ENCODE measurements at regions not wholly inside any gene's neighbourhood (a gene's known extent, or its start where the extent isn't known, plus 50 kb on each side); places are given as distances from the start of the nearest gene placed in this dataset.

DNA sequence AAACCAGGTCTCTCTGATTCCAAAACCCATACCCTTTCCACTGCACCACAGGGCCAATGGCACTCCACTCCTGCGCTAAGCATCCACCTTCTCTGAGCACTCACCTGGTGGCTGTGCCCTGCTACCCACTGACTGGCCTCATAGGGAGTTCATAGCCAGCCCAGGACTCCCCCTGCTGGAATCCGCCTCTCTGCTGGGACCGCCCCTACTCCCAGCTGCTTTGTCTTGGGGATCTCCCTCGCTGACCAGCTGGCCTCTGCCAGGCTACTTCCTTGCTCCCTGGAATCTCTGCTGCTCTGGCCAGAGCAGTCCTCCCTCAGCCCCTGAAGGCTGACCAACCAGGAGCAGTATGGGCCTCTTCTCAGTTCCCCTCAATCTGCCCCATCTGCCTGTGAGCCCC lies 129.7 kb downstream of the FAXC start:
- no peak overlapping the region for H3K4me2 ChIP-seq (ENCODE audit: low read length)
- no peak overlapping the region for H2AFZ ChIP-seq (ENCODE audit: low read length)
- TF ChIP-seq, protein P1, sequence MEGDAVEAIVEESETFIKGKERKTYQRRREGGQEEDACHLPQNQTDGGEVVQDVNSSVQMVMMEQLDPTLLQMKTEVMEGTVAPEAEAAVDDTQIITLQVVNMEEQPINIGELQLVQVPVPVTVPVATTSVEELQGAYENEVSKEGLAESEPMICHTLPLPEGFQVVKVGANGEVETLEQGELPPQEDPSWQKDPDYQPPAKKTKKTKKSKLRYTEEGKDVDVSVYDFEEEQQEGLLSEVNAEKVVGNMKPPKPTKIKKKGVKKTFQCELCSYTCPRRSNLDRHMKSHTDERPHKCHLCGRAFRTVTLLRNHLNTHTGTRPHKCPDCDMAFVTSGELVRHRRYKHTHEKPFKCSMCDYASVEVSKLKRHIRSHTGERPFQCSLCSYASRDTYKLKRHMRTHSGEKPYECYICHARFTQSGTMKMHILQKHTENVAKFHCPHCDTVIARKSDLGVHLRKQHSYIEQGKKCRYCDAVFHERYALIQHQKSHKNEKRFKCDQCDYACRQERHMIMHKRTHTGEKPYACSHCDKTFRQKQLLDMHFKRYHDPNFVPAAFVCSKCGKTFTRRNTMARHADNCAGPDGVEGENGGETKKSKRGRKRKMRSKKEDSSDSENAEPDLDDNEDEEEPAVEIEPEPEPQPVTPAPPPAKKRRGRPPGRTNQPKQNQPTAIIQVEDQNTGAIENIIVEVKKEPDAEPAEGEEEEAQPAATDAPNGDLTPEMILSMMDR (IDR thresholded peaks at IDR 0.05; ENCODE audit: low read length) = peak; percentile 22; the same call in 1 of the 2 replicates
- no peak for TF ChIP-seq EZH2 (IDR thresholded peaks at IDR 0.05; ENCODE audit: borderline replicate concordance, low read length)

DNA sequence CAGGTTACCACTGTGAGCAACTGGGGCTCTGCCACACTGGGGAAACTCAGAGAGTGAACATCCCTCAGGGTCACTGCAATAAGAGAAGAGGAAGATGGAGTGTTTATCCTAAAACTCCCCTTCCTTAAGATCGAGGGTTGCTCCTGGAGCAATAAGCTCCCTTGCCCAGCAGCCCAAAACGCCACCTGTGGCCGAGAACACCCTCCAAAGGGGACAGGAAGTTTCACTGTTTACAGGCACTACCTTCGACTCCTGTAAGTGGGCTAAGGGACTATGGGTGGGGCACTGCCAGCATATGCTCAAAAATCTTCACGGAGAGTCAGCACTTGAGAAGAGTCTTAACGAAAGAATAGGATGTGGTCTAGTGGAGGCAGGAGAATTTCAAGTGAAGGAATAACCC lies 132.5 kb downstream of the FAXC start:
- Histone ChIP-seq H3K9me2 (ENCODE audit: low read depth, low read length) (no peaks in the 10 kb centered on the region), H4K20me1 (ENCODE audit: insufficient read depth, low read length) (no peaks in the 10 kb centered on the region), H3K9me3 (ENCODE audit: low read length) (no peaks in the 10 kb centered on the region), H3K9ac (ENCODE audit: low read length) (no peak overlapping the region), H3K4me3 (ENCODE audit: low read depth, low read length, poor library complexity, severe bottlenecking) (no peak overlapping the region), H3K4me2 (ENCODE audit: low read length) (no peak overlapping the region), H3K36me3 (ENCODE audit: insufficient read depth, low read length) (no peaks in the 10 kb centered on the region), H3K79me2 (ENCODE audit: insufficient read depth, low read length) (no peaks in the 10 kb centered on the region), H3K4me1 (ENCODE audit: insufficient read depth, low read length, severe bottlenecking) (no peaks in the 10 kb centered on the region), H3K27me3 (ENCODE audit: insufficient read depth, low read length) (no peaks in the 10 kb centered on the region), H3K27ac (ENCODE audit: low read depth, low read length, poor library complexity, severe bottlenecking) (no peak overlapping the region), H2AFZ (ENCODE audit: low read length) (no peak overlapping the region), H3F3A (ENCODE audit: insufficient read depth, low read length) (no peaks in the 10 kb centered on the region)
- TF ChIP-seq EZH2 (IDR thresholded peaks at IDR 0.05; ENCODE audit: borderline replicate concordance, low read length) = no peak
- TF ChIP-seq, protein P1 (IDR thresholded peaks at IDR 0.05; ENCODE audit: low read length) = no peak

More for the DNA sequence above, 129.7 kb downstream of the FAXC start:
- no peaks in the 10 kb centered on the region for H3K27me3 ChIP-seq (ENCODE audit: insufficient read depth, low read length)
- H3K79me2 ChIP-seq (ENCODE audit: insufficient read depth, low read length) = no peaks in the 10 kb centered on the region
- H3F3A ChIP-seq (ENCODE audit: insufficient read depth, low read length) = no peaks in the 10 kb centered on the region
- no peaks in the 10 kb centered on the region for H3K9me3 ChIP-seq (ENCODE audit: low read length)
- no peaks in the 10 kb centered on the region for H3K4me1 ChIP-seq (ENCODE audit: insufficient read depth, low read length, severe bottlenecking)
- H3K36me3 ChIP-seq (ENCODE audit: insufficient read depth, low read length) = no peaks in the 10 kb centered on the region
- H3K4me3 ChIP-seq (ENCODE audit: low read depth, low read length, poor library complexity, severe bottlenecking) = no peak overlapping the region
- no peak overlapping the region for H3K27ac ChIP-seq (ENCODE audit: low read depth, low read length, poor library complexity, severe bottlenecking)
- H3K9me2 ChIP-seq (ENCODE audit: low read depth, low read length) = no peaks in the 10 kb centered on the region
- H3K9ac ChIP-seq (ENCODE audit: low read length) = no peak overlapping the region
- no peaks in the 10 kb centered on the region for H4K20me1 ChIP-seq (ENCODE audit: insufficient read depth, low read length)

DNA sequence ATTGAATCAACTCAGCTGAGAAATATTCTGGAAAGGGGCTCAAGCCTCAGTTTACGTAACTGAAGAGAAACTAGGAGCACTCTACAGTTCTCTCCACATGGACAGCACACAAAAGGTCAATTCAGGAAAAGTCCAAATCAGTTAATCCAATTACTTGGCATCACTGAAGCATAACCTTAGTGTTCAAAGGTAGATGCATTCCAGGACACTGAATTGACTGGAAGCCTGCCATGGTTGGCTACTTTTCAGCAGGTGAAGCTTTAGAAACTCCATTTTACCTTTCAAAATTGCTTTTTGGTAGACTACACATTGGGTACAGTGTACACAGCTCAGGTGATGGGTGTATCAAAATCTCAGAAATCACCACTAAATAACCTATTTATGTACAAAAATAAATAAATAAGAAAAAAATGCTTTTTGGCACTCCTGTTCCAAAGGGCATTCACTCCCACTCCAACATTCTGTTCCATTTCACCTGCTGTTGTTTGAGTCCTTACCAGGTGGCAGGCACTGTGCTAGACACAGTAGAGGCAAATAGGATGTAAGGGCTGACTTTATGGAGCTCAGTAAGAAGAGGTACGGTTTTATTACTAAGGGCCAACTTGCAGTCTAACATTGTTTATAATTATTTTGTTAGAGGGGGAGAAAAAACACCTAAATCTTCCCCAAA lies 153.4 kb downstream of the FAXC start:
- no peak overlapping the region for H3K27ac ChIP-seq (ENCODE audit: low read depth, low read length, poor library complexity, severe bottlenecking)
- H3K9ac ChIP-seq (ENCODE audit: low read length) = no peak overlapping the region
- no peaks in the 10 kb centered on the region for H3K9me2 ChIP-seq (ENCODE audit: low read depth, low read length)
- no peaks in the 10 kb centered on the region for H3K36me3 ChIP-seq (ENCODE audit: insufficient read depth, low read length)
- H3K9me3 ChIP-seq (ENCODE audit: low read length) = no peaks in the 10 kb centered on the region
- no peak overlapping the region for H3K4me2 ChIP-seq (ENCODE audit: low read length)
- H3K79me2 ChIP-seq (ENCODE audit: insufficient read depth, low read length) = no peaks in the 10 kb centered on the region
- TF ChIP-seq, protein P1 (IDR thresholded peaks at IDR 0.05; ENCODE audit: low read length) = no peak
- TF ChIP-seq EZH2 (IDR thresholded peaks at IDR 0.05; ENCODE audit: borderline replicate concordance, low read length) = no peak
- no peaks in the 10 kb centered on the region for H4K20me1 ChIP-seq (ENCODE audit: insufficient read depth, low read length)
- no peaks in the 10 kb centered on the region for H3K4me1 ChIP-seq (ENCODE audit: insufficient read depth, low read length, severe bottlenecking)
- no peaks in the 10 kb centered on the region for H3F3A ChIP-seq (ENCODE audit: insufficient read depth, low read length)
- no peak overlapping the region for H3K4me3 ChIP-seq (ENCODE audit: low read depth, low read length, poor library complexity, severe bottlenecking)
- no peak overlapping the region for H2AFZ ChIP-seq (ENCODE audit: low read length)
- H3K27me3 ChIP-seq (ENCODE audit: insufficient read depth, low read length) = no peaks in the 10 kb centered on the region

All from OCI-LY1 (cell line).